ENCODE measurements at regions not wholly inside any gene's neighbourhood (a gene's known extent, or its start where the extent isn't known, plus 50 kb on each side); places are given as distances from the start of the nearest gene placed in this dataset.
"Not testable (repeated sequence)": the region's sequence is repeated elsewhere in the genome, so short reads cannot be mapped to it uniquely, and the experiment has no call there.

GRCh38 chr1:244296447-244296846 lies 155.3 kb downstream of the ADSS2 start:
- no peak for DNase-seq (ENCODE audit: low read depth in 2 of 2)

- DNase-seq (ENCODE audit: low read depth in 2 of 2), result no peak
Measured at GRCh38 chr1:244297087-244297486, 154.6 kb downstream of the ADSS2 start.

- no peak for DNase-seq (ENCODE audit: low read depth in 2 of 2)
Measured at GRCh38 chr1:244297616-244298015, 154.1 kb downstream of the ADSS2 start.

GRCh38 chr1:244300029-244300375 lies 151.7 kb downstream of the ADSS2 start:
- DNase-seq (ENCODE audit: low read depth in 2 of 2), result not testable (repeated sequence)

- DNase-seq (ENCODE audit: low read depth in 2 of 2), result no peak
Measured at GRCh38 chr1:244301595-244302130, 150.0 kb downstream of the ADSS2 start.

- DNase-seq (ENCODE audit: low read depth in 2 of 2), result no peak
Measured at GRCh38 chr1:244302876-244303609, 148.7 kb downstream of the ADSS2 start.

- DNase-seq (ENCODE audit: low read depth in 2 of 2), result no peak
Measured at GRCh38 chr1:244303610-244303969, 148.1 kb downstream of the ADSS2 start.

- no peak for DNase-seq (ENCODE audit: low read depth in 2 of 2)
Measured at GRCh38 chr1:244304156-244304555, 147.6 kb downstream of the ADSS2 start.

GRCh38 chr1:244304656-244305055 lies 147.1 kb downstream of the ADSS2 start:
- no peak for DNase-seq (ENCODE audit: low read depth in 2 of 2)

- DNase-seq (ENCODE audit: low read depth in 2 of 2), result no peak
Measured at GRCh38 chr1:244305776-244306341, 145.8 kb downstream of the ADSS2 start.

GRCh38 chr1:244306544-244306943 lies 145.2 kb downstream of the ADSS2 start:
- no peak for DNase-seq (ENCODE audit: low read depth in 2 of 2)

GRCh38 chr1:244309191-244309590 lies 142.5 kb downstream of the ADSS2 start:
- not testable (repeated sequence) for DNase-seq (ENCODE audit: low read depth in 2 of 2)

- DNase-seq (ENCODE audit: low read depth in 2 of 2), result no peak
Measured at GRCh38 chr1:244311784-244312532, 139.8 kb downstream of the ADSS2 start.

GRCh38 chr1:244313346-244313745 lies 138.4 kb downstream of the ADSS2 start:
- DNase-seq (ENCODE audit: low read depth in 2 of 2), result no peak

GRCh38 chr1:244314921-244315559 lies 136.7 kb downstream of the ADSS2 start:
- DNase-seq (ENCODE audit: low read depth in 2 of 2), result no peak

- no peak for DNase-seq (ENCODE audit: low read depth in 2 of 2)
Measured at GRCh38 chr1:244315996-244316395, 135.7 kb downstream of the ADSS2 start.

- DNase-seq (ENCODE audit: low read depth in 2 of 2), result no peak
Measured at GRCh38 chr1:244316407-244316806, 135.3 kb downstream of the ADSS2 start.

GRCh38 chr1:244316986-244317655 lies 134.6 kb downstream of the ADSS2 start:
- DNase-seq (ENCODE audit: low read depth in 2 of 2), result no peak

GRCh38 chr1:244318078-244318477 lies 133.6 kb downstream of the ADSS2 start:
- no peak for DNase-seq (ENCODE audit: low read depth in 2 of 2)

- DNase-seq (ENCODE audit: low read depth in 2 of 2), result no peak
Measured at GRCh38 chr1:244318512-244318911, 133.2 kb downstream of the ADSS2 start.

- peak; percentile 7 to 8 for DNase-seq (ENCODE audit: low read depth in 2 of 2)
Measured at GRCh38 chr1:244319283-244320132, 132.2 kb downstream of the ADSS2 start.
